ACHN (cell line): ENCODE measurements at regions not wholly inside any gene's neighbourhood (a gene's known extent, or its start where the extent isn't known, plus 50 kb on each side); places are given as distances from the start of the nearest gene placed in this dataset.

Source experiments
- DNase-seq: peaks from one replicate; pipeline ENCODE4 v3.0.0-alpha.2; 2015
- in situ Hi-C: cut with HindIII; loops from 2 replicates; pipeline ENCODE4 v1.10.0; 2017; ENCODE audit warnings: low sequenced_read_pairs, low pct_ligation_motif_present, low pct_unique_long_range_greater_than_20kb

DNA sequence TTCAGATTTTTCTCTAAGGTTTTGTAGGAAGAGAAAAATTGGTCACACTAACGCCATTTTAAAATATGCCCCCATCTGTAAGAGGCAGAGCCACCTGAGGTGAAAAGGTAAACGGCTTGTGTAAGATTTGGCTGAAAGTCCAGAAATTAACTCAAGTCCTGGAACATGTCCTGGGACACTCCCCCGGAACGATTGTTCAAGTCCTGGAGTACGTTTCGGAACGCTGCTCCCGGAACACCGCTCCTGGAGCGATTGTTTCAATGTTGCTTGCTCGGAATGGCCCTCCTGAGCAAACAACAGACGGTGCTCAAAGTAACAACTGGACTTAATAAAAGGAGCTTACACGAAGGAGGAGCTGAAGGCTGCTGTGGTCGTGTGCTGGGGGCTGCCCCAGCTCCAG lies 796.5 kb upstream of the SLIT2 start:
- no peak for DNase-seq
- in situ Hi-C loops, result no loop called here

DNA sequence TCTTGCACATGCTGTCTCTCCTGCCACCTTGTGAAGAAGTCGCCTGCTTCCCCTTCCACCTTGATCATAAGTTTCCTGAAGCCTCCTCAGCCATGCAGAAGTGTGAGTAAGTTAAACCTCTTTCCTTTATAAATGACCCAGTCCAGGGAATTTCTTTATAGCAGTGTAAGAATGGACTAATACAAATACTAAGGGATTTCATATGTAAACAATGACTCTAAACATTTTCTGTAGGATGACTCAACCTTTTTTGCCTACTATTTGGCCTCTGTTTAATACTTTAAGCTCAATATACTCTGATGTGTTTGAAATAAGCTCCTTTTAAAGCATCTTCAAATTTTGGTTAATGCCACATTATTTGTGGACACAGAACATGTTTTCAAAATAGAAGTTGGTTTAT lies 813.5 kb upstream of the SLIT2 start:
- in situ Hi-C loops, result no loop called here

DNA sequence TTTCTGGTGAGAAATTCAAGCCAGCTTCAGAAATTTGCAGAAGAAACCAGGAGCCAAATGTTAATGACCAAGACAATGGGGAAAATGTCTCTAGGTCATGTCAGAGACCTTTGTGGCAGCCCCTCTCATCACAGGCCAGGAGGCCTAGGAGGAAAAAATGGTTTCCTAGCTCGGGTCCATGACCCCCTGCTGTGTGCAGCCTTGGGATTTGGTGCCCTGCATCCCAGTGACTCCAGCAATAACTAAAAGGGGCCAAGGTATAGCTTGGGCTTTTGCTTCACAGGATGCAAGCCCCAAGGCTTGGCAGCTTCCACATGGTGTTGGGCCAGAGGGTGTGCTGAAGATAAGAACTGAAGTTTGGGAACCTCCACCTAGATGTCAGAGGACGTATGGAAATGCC lies 814.7 kb upstream of the SLIT2 start:
- no peak for DNase-seq
- in situ Hi-C loops, result no loop called here

More for the DNA sequence above, 813.5 kb upstream of the SLIT2 start:
- no peak for DNase-seq

DNA sequence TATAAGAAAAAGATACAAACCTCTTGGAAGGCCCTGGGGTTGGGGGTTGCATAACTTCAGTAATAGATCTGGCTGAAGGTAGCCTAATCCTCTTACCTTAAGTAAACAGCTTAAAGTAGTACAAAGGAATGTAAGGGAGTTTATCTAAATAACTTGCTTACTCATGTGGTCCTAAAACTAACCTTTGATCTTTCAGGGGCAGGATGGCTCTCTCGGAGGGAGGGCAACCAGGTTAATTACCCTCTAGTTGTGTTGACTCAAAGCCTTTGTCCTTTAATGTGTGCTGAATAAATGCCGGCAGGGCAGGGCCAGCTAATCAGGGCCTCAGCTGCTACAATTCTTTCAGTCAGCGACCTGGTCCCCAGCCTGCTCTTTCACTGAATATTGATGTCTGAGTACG lies 822.0 kb upstream of the SLIT2 start:
- in situ Hi-C loops, result no loop called here
- no peak for DNase-seq

DNA sequence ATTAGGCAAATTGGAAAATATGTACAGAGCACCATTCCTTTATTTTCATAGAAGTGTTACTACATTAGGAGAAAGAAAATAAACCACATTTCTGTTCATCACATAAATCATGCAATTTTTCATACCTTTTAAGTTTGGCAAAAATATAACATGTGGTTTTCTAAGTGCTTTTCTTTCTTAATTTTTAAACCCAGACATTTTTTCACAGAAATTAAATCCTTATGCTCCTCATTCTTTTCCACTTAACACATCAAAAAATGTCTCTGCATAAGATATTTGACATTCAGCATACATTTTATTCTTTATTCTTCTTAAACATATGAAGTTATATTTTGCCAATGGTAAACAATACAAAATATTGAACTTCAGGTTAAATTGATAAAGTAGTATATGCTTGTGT lies 826.6 kb upstream of the SLIT2 start:
- DNase-seq, result no peak
- in situ Hi-C loops, result no loop called here

DNA sequence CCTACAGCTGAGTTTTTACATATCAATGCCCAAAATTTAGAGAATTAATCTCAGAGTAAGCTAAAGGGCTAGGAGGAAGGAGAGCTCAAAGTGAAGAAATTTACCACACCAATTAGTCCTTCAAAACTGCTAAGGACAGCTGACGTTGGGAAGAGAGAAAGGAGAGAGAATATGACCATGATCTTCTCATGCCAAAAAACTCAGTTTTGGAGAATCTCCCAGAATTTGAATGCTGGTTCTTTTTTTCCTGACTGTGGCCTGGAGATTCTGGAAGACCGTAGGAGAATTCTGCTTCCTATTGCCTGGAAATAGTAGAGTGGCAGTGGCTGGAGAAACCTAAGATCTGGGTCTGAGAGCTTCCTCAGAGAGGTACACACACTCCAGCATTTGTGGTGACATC lies 834.4 kb upstream of the SLIT2 start:
- in situ Hi-C loops, result no loop called here
- no peak for DNase-seq

DNA sequence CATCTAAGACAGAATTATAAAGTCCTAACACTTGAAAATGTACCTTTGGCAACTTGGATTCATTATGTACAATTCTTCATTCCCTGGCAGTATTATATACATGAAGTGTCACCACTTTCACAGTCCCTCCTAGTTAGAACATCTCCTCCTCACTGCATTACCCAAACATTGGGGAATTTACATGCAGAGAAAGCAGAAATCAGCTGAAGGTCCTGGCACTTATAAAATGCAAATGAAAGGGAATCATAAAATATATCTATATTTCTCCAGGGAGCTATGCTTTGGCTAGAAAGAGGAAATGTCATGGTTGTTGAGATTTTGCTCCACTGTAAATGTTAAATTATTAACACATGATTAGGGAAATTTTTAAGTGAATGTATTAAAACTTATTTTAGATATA lies 835.6 kb upstream of the SLIT2 start:
- in situ Hi-C loops, result no loop called here
- no peak for DNase-seq

DNA sequence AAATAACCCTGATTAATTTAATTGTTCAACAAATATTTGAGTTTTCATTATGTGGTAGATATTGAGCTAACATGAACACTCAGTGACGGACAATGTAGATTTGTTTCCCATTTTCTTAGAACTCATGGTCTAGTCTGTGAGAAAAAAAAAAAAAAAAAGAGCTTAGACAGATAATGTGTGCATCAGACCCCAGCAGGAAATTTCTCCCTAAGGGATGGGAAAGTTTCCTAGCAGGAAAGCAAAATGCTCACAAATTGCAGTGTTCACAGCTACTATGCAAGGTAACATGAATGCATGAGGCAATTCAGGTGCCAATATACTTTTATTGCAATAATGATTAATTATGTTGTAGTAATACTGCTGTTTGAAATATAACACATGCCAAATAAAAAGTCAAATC lies 843.2 kb upstream of the SLIT2 start:
- no peak for DNase-seq
- in situ Hi-C loops, result no loop called here

DNA sequence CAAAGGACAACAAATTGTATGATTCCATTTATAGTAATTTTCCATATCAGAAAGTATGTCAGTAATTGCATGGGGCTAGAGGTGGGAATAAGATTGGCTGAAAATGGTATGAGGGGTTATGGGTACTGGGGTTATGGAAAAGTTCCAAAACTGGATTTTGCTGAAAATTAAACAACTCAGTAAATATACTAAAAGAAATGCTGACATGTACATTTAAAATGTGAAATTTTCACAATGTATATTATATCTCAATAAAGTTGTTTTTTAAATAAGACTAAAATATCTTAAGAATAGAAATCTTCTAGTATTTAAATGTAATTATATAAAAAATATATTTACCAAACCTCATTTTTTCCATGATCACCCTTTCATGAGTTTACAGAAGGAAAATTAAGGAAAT lies 844.9 kb upstream of the SLIT2 start:
- no peak for DNase-seq
- in situ Hi-C loops, result no loop called here

DNA sequence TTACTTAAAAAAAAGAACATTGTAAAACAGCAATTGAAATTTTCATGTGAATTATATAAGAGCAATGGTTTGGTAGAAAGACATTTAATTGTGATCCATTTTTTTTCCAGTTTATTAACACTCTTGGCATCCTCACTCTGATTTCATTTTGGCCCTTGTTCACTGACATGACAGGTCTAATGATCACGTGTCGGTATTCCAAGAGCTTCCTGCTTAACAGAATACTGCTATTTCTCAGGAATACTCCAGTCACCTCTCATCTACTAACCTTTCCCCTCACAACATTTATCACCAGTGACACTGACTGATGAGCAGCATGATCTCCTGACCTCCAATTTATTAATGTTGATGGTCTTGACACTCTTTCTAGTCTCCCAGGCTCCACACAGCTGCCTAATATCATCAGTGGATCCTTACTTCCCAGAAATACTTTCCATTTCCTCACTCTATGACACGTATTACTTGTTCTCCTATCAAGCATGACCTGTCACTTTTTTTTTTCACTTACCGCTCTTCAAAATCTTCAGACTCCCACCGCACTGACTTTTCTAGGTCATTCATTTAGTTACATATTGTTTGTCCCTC lies 847.8 kb upstream of the SLIT2 start:
- in situ Hi-C loops, result no loop called here
- DNase-seq, result no peak

DNA sequence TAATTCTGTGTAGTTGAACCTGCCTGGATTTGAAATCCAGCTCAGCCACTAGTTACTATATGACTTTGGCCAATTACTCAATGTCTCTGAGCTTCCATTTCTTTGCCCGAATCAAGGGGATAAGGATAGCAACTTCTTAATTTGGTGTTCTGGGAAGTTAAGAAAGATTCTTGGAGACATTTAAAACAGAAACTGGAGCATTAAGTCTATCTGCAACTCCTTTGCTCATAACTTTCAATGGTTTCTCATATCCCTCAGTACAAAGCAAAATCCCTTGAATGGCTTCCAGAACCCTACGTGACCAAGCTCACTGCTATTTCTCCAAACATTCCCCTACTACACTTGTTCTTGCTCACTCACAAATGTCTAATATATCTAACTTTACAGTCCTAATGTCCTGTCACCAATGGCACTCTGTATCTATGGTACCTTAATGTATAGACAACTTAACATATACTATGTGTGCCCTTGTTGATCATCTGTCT lies 849.1 kb upstream of the SLIT2 start:
- in situ Hi-C loops, result no loop called here
- no peak for DNase-seq

DNA sequence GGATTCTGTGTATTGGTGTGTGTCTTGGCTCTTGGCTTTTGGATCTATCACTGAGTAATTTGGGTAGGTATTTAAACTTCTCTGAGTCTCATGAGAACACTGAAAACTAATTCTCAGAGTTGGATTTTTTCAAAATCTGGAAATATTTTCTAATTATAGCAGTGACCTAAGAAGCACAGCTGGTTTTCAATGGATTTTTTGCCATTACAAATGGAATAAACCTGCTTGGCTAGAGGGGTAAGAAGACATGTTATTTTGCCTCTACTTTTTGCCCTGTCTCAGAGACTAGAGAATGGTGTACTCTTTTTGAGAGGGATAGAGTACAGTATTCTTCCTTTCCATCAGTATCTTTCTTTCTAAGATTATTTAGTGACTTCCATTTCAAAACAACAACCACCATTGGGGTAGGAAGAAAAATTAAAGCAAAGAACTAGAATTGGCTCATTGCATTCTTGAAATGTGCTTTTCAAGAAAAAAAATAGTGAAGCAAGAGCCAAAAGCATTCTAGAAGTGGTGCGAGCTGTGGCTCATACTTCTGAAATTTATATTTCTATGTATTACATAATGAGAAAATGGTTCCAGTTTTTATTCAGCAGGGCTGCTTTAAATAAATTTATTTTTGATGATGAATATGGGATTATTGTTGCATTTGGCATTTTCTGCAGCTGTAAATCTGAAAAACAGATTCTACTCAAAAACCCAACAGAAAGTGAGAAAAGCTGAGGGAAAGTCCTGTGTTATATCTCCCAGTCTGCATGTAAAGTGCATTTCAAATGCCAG lies 850.2 kb upstream of the SLIT2 start:
- no peak for DNase-seq
- in situ Hi-C loops, result no loop called here

DNA sequence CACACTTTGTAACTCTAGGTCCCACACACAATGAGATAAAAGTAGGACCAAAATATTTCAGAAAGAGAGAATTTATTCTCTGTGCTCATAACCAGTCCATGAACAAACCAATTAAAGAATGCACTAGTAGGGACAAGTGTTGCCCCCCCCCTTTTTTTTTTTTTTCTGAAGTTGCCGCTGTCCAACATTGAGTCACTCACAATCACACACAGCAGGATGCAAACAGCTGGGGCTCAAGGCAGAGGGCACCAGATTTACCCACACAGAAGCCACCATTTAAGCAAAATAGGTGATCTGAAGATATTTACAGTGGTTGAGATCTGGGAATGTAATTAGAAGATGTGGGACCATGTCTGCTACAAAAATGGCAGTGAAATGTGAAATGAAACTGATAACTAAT lies 850.9 kb upstream of the SLIT2 start:
- in situ Hi-C loops, result no loop called here
- DNase-seq, result no peak

DNA sequence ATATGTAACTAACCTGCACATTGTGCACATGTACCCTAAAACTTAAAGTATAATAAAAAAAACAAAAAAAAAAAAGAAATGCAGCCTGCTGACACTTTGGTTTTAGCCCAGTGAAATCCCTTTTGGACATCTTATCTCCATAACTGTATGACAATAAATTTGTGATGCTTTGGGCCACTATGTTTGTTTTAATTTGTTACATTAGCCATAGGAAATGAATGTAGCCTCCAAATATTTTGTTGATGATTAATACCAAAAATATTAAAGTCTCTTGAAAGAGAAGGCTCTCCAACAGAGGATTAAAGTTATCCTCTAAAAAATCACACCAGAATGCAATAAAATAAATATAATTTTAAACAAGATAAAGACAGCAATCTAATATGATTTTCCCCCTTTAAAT lies 852.7 kb upstream of the SLIT2 start:
- DNase-seq, result no peak
- in situ Hi-C loops, result no loop called here

DNA sequence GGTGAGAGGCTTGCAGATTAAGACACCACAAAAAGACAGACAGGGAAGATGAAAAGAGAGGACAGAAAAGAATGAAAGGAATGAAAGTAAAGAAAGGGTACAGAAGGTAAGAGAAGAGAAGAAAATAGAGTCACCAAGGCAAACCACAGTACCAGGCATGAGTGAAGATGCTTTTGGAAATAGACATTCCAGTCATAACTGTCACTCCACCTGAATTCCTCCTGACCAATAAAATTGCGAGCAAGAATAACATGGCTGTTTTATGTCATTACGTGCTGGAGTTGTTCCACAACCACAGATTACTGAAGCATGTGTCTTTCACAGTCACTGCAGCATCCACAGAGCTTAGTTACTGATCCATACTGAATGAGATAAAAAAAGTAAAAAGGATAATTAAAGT lies 864.9 kb upstream of the SLIT2 start:
- in situ Hi-C loops, result no loop called here
- peak; percentile 66 for DNase-seq

DNA sequence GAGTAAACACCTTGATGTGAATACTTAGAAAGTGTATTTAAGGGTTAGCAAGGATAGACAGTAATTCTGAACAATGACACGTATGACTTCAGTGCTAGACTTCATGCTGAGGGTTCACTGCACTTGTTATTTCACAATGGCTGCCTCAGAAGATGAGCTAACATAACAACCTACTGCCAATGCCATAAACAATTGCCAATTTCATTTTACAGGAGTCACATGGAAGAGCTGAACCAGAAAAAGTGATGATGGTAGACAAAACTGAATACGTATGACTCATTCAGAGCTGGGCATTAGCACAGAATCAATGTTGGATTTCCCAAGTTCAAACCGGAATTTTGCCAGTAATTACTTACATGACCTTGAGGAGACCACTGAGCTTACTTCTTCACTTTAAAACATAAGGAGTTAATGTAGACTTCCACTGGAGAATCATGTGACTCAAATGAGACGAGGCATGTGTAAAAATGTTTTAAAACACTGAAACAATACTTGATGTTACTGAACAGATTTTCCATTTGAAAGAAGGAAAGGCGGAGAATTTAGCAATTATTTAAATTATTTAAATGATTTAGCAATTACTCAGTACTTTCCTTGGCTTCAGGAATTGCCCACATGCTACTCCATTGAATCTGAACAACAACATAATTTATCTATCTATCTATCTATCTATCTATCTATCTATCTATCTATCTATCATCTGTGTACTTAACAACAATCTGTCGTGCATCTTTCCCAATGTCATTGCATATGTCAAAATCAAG lies 868.5 kb upstream of the SLIT2 start:
- no peak for DNase-seq
- in situ Hi-C loops, result no loop called here

DNA sequence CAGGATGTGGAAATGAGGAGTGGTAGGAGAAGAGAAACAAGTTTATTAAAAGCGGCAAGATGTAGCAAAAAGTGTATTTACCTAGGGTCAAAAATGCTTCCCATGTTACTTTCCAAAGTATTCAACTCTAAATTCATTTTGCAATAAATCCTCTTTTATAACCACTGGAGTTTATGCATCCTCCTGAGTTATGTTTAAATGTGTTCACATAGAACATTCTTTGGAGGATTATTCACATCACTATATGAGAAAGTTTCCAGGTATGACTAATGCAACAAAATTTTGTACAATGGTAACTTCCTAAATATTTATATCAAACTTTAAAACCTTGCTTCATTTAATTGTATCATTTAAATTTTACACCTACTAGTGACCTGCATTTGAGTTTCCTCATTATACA lies 870.6 kb upstream of the SLIT2 start:
- in situ Hi-C loops, result no loop called here
- DNase-seq, result peak; percentile 1

DNA sequence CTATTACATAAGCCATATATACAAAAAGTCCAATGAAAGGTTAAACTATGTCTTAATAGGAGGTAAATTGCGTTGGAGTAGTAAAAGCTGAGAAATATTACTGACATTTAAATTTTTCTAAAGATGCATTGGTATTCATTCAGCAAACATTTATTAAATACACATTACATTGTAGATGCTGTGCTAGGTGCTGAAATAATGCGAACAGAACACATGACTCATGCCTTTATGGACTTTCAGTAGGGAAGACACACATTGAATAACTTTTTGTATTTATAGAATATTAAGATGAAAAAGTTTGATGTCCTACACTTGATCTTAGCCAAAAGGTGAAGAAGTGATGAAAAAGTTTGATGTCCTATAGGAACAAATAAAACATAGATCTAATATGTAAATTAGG lies 871.1 kb upstream of the SLIT2 start:
- DNase-seq, result no peak
- in situ Hi-C loops, result no loop called here

DNA sequence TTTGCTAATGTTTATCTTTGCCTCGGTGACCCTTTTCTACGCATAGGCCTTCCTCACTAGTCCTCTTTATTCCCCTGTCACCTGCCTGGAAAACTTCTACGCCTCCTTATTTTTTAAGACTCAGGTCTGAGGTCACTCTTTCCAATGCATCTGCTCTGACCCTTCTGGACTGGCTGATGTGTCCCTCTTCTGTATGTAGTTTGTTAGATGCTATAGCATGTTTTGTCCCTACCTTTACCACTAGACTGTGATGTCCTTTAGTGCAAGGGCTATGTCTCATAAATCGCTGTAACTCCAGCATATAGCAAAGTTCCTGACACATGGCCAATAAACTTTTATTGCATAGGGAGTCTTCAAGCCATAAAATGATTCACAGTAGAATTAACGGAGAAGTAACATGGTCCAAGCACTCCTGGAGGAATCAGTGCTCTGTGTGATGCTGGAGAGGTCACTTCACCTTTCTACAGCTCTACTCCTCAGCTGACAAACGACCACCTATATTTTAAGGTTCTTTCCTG lies 872.5 kb upstream of the SLIT2 start:
- DNase-seq, result no peak
- in situ Hi-C loops, result no loop called here
